GM08714 (cell line): ENCODE measurements at regions not wholly inside any gene's neighbourhood (a gene's known extent, or its start where the extent isn't known, plus 50 kb on each side); places are given as distances from the start of the nearest gene placed in this dataset.

Experiments
- H3K4me3 ChIP-seq: fragments of 200-500 bp; sonication (Bioruptor generic); 2 replicates; pipeline ENCODE4 v1.5.1; 2014; ENCODE audit warnings: mild to moderate bottlenecking, low read length, inconsistent platforms
- ZNF274 ChIP-seq: IDR thresholded peaks from 2 replicates; pipeline ENCODE4 v1.6.1; 2012; ENCODE audit warnings: mild to moderate bottlenecking, low read depth, low read length

GRCh38 chr10:62550173-62550572 is 176.0 kb downstream of the ZNF365 start:
- TF ChIP-seq ZNF274 = no peak
- H3K4me3 ChIP-seq = no peak overlapping the region

- no peak for TF ChIP-seq ZNF274
- no peak overlapping the region for H3K4me3 ChIP-seq
These were observed 180.5 kb downstream of the ZNF365 start for GRCh38 chr10:62554632-62555199.

GRCh38 chr10:62559481-62560200 is 185.5 kb downstream of the ZNF365 start:
- TF ChIP-seq ZNF274 = no peak
- no peak overlapping the region for H3K4me3 ChIP-seq

- no peak for TF ChIP-seq ZNF274
- no peak overlapping the region for H3K4me3 ChIP-seq
These were observed 186.1 kb downstream of the ZNF365 start for GRCh38 chr10:62560201-62560819.

- no peak overlapping the region for H3K4me3 ChIP-seq
- no peak for TF ChIP-seq ZNF274
These were observed 187.0 kb downstream of the ZNF365 start for GRCh38 chr10:62561151-62561550.

DNA sequence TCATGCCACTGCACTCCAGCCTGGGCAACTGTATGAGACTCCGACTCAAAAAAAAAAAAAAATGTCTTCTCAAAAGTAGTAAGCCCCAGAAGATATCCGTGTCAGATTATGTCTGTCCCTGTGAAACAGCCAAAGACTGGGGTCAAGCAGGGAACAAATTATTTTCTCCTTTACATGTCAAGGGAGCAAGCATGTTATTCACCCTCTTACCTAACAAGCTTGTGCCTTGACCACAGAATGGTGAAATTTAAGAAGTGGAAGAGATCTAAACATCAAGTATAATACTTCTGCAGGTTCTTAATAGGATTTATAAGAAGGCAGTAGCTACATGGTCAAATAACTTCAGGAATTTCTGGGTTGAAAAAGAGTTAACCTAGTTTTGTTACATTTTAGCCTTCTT is 187.9 kb downstream of the ZNF365 start:
- no peak for TF ChIP-seq ZNF274

DNA sequence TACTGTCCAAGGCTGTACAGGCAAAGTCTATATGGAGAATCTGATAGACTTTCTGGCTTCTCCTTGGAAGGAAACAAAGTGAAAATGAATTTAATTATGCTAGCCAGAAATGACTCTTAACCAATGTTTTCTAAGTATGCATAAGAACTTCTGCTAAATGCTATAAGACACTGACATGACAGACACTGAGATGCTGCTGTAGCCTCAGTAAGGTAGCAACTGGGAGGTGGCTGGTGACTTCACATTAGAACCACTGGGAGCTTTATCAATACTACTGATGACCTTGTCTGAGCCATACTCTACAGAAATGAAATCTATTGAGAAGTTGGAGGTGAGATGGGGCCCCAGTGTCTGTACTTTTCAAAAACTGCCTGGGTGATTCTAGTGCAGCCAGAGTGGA is 188.6 kb downstream of the ZNF365 start:
- H3K4me3 ChIP-seq = no peak overlapping the region
- TF ChIP-seq ZNF274 = no peak

More for the DNA sequence above, 187.9 kb downstream of the ZNF365 start:
- H3K4me3 ChIP-seq = no peak overlapping the region

- TF ChIP-seq ZNF274 = no peak
- no peak overlapping the region for H3K4me3 ChIP-seq
These were observed 199.8 kb downstream of the ZNF365 start for GRCh38 chr10:62573929-62574328.

DNA sequence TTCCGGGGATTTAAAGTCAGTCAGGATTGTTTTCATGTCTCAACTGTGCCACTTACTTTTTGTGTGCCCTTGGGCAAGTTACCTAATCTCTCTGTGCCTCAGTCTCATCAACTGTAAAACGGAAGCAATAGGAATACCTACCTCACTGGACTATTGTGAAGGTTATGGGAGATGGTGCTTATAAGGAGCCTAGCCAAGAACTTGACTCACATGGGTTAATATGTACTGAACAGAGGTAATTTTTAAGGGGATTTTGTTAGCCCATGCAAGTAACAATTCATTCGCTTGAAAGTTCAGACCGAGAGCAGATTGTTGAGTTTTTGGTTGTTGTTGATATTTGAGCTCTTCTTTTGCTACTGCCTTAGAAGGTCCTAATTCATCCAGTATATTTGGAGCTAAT is 202.9 kb downstream of the ZNF365 start:
- TF ChIP-seq ZNF274 = no peak

DNA sequence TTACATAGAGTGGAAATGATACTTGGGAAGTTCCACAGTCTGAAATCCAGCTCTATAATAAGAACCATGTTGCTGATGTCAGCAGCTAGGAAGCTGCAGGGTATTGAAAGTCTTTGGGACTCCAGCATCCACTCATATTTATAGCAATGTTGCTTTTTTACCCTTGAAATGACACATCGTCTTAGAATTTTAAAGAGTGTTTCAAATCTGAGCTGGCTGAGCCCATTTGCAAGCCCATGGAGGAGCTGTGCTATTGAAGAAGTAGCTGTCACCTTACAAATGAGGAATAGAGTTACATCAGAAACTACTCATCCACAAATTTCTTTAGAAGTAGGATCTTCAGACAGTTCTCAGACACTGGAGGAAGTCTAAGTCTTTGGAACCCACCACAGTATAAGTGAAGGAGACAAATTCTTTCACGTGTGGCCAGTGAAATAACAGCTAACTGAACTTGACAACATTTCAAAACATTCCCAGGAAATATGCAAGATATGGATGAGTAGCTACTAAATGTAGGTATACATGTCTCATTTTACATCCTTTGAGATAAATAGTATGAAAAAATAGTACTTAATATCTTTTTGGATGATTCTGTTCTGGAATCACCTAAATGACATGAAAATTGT is 203.6 kb downstream of the ZNF365 start:
- TF ChIP-seq ZNF274 = no peak
- no peak overlapping the region for H3K4me3 ChIP-seq

More for the DNA sequence above, 202.9 kb downstream of the ZNF365 start:
- no peak overlapping the region for H3K4me3 ChIP-seq

- no peak for TF ChIP-seq ZNF274
- H3K4me3 ChIP-seq = no peak overlapping the region
These were observed 204.1 kb downstream of the ZNF365 start for GRCh38 chr10:62578301-62578700.

- no peak overlapping the region for H3K4me3 ChIP-seq
- TF ChIP-seq ZNF274 = no peak
These were observed 204.7 kb downstream of the ZNF365 start for GRCh38 chr10:62578916-62579315.

- no peak overlapping the region for H3K4me3 ChIP-seq
- TF ChIP-seq ZNF274 = no peak
These were observed 206.2 kb downstream of the ZNF365 start for GRCh38 chr10:62580396-62580795.

GRCh38 chr10:62581351-62581750 is 207.2 kb downstream of the ZNF365 start:
- H3K4me3 ChIP-seq = no peak overlapping the region
- TF ChIP-seq ZNF274 = no peak
